ENCODE measurements at regions not wholly inside any gene's neighbourhood (a gene's known extent, or its start where the extent isn't known, plus 50 kb on each side); places are given as distances from the start of the nearest gene placed in this dataset.
"Not testable (repeated sequence)": the region's sequence is repeated elsewhere in the genome, so short reads cannot be mapped to it uniquely, and the experiment has no call there.

GRCh38 chr2:235439959-235440662 is 53.7 kb upstream of the AGAP1 start:
- in situ Hi-C loops (cut with HindIII; ENCODE audit: low pct_ligation_motif_present, low pct_unique_long_range_greater_than_20kb, low sequenced_read_pairs), result no loop called here
- no peak for DNase-seq

DNA sequence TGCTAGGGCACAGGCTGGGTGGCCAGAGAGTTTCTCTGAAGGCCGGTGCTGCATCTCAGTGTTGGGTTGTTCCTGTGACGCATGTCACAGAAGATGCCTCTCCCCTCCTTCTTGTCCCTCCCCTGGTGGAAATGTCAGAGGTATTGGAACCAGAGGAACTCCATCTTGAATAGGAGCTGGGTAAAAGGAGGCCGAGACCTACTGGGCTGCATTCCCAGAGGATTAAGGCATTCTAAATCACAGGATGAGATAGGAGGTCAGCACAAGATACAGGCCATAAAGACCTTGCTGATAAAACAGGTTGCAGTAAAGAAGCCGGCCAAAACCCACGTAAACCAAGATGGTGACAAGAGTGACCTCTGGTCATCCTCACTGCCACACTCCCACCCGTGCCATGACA is 50.3 kb upstream of the AGAP1 start:
- in situ Hi-C loops (cut with HindIII; ENCODE audit: low pct_ligation_motif_present, low pct_unique_long_range_greater_than_20kb, low sequenced_read_pairs); DNase-seq: not testable (repeated sequence)

Measured in ACHN (cell line).